ENCODE measurements at regions not wholly inside any gene's neighbourhood (a gene's known extent, or its start where the extent isn't known, plus 50 kb on each side); places are given as distances from the start of the nearest gene placed in this dataset.
"Not testable (repeated sequence)": the region's sequence is repeated elsewhere in the genome, so short reads cannot be mapped to it uniquely, and the experiment has no call there.

- DNase-seq (ENCODE audit: low spot score): no peak
- H3K36me3 ChIP-seq (ENCODE audit: control insufficient read depth in 4 of 4, insufficient read depth in 3 of 4, low read depth in 1 of 4, low read length in 3 of 4): no peaks in the 10 kb centered on the region
- TF ChIP-seq MAX (IDR thresholded peaks at IDR 0.05) (no peak), NR2F2 (IDR thresholded peaks at IDR 0.05) (no peak)
- 85% methylated on average over 2 of the region's 2 CpGs for WGBS
- H3K27me3 ChIP-seq (ENCODE audit: control insufficient read depth in 4 of 4, insufficient read depth in 4 of 4, low read length in 3 of 4): no peaks in the 10 kb centered on the region
- H3K9ac ChIP-seq (ENCODE audit: low read depth in 1 of 2, low read length in 2 of 2): no peak overlapping the region
- no peak overlapping the region for H3K4me3 ChIP-seq (ENCODE audit: low read depth in 1 of 3, low read length in 3 of 3)
- no peaks in the 10 kb centered on the region for H3K9me3 ChIP-seq (ENCODE audit: control insufficient read depth in 4 of 4, low read length in 3 of 4)
- no peaks in the 10 kb centered on the region for H3K4me1 ChIP-seq (ENCODE audit: control insufficient read depth in 4 of 4, insufficient read depth in 4 of 4, low read length in 3 of 4)
- no peak overlapping the region for H3K27ac ChIP-seq (ENCODE audit: low read depth in 1 of 2, low read length in 2 of 2)
These were observed 380.9 kb upstream of the GYPC start for GRCh38 chr2:126275098-126275497.

GRCh38 chr2:126276268-126276667, 379.7 kb upstream of the GYPC start:
- not testable (repeated sequence) for H3K9ac ChIP-seq (ENCODE audit: low read depth in 1 of 2, low read length in 2 of 2); H3K36me3 ChIP-seq (ENCODE audit: control insufficient read depth in 4 of 4, insufficient read depth in 3 of 4, low read depth in 1 of 4, low read length in 3 of 4); H3K4me1 ChIP-seq (ENCODE audit: control insufficient read depth in 4 of 4, insufficient read depth in 4 of 4, low read length in 3 of 4); DNase-seq (ENCODE audit: low spot score); H3K27me3 ChIP-seq (ENCODE audit: control insufficient read depth in 4 of 4, insufficient read depth in 4 of 4, low read length in 3 of 4); H3K9me3 ChIP-seq (ENCODE audit: control insufficient read depth in 4 of 4, low read length in 3 of 4); H3K4me3 ChIP-seq (ENCODE audit: low read depth in 1 of 3, low read length in 3 of 3); H3K27ac ChIP-seq (ENCODE audit: low read depth in 1 of 2, low read length in 2 of 2)

GRCh38 chr2:126288362-126288761, 367.6 kb upstream of the GYPC start:
- H3K9ac ChIP-seq (ENCODE audit: low read depth in 1 of 2, low read length in 2 of 2): no peak overlapping the region
- H3K36me3 ChIP-seq (ENCODE audit: control insufficient read depth in 4 of 4, insufficient read depth in 3 of 4, low read depth in 1 of 4, low read length in 3 of 4): no peaks in the 10 kb centered on the region
- H3K4me3 ChIP-seq (ENCODE audit: low read depth in 1 of 3, low read length in 3 of 3): no peak overlapping the region
- H3K4me1 ChIP-seq (ENCODE audit: control insufficient read depth in 4 of 4, insufficient read depth in 4 of 4, low read length in 3 of 4): no peaks in the 10 kb centered on the region
- no peaks in the 10 kb centered on the region for H3K9me3 ChIP-seq (ENCODE audit: control insufficient read depth in 4 of 4, low read length in 3 of 4)
- DNase-seq (ENCODE audit: low spot score): no peak
- 74% methylated on average over 1 of the region's 1 CpG for WGBS
- H3K27ac ChIP-seq (ENCODE audit: low read depth in 1 of 2, low read length in 2 of 2): no peak overlapping the region
- H3K27me3 ChIP-seq (ENCODE audit: control insufficient read depth in 4 of 4, insufficient read depth in 4 of 4, low read length in 3 of 4): no peaks in the 10 kb centered on the region
- TF ChIP-seq SP1 (IDR thresholded peaks at IDR 0.05): no peak
- TF ChIP-seq NR2F2 (IDR thresholded peaks at IDR 0.05): no peak
- TF ChIP-seq GABPA (IDR thresholded peaks at IDR 0.05 in 1 of 2, conservative IDR thresholded peaks at IDR 0.05 in 1 of 2): no peak
- no peak for TF ChIP-seq RAD21 (IDR thresholded peaks at IDR 0.05)
- TF ChIP-seq MAX (IDR thresholded peaks at IDR 0.05): no peak
- TF ChIP-seq HNF4G (IDR thresholded peaks at IDR 0.05): no peak
- TF ChIP-seq FOXA1 (IDR thresholded peaks at IDR 0.05): no peak
- TF ChIP-seq TAF1 (conservative IDR thresholded peaks at IDR 0.05): no peak
- no peak for TF ChIP-seq HNF4A (conservative IDR thresholded peaks at IDR 0.05)
- no peak for TF ChIP-seq CTCF (IDR thresholded peaks at IDR 0.05; ENCODE audit: low read depth, low read length, missing input control)
- TF ChIP-seq YY1 (IDR thresholded peaks at IDR 0.05): no peak
- TF ChIP-seq EGR1 (IDR thresholded peaks at IDR 0.05; ENCODE audit: low read depth in 2 of 2): no peak
- no peak for TF ChIP-seq FOXA2 (IDR thresholded peaks at IDR 0.05)
- TF ChIP-seq RXRA (IDR thresholded peaks at IDR 0.05): no peak
- TF ChIP-seq ZBTB33 (IDR thresholded peaks at IDR 0.05): no peak
- TF ChIP-seq ATF3 (IDR thresholded peaks at IDR 0.05): no peak
- TF ChIP-seq REST (IDR thresholded peaks at IDR 0.05): no peak
- TF ChIP-seq JUND (IDR thresholded peaks at IDR 0.05): no peak

GRCh38 chr2:126293962-126294361, 362.0 kb upstream of the GYPC start:
- H3K4me3 ChIP-seq (ENCODE audit: low read depth in 1 of 3, low read length in 3 of 3); H3K4me1 ChIP-seq (ENCODE audit: control insufficient read depth in 4 of 4, insufficient read depth in 4 of 4, low read length in 3 of 4); H3K9me3 ChIP-seq (ENCODE audit: control insufficient read depth in 4 of 4, low read length in 3 of 4); DNase-seq (ENCODE audit: low spot score); H3K27ac ChIP-seq (ENCODE audit: low read depth in 1 of 2, low read length in 2 of 2); H3K36me3 ChIP-seq (ENCODE audit: control insufficient read depth in 4 of 4, insufficient read depth in 3 of 4, low read depth in 1 of 4, low read length in 3 of 4); H3K9ac ChIP-seq (ENCODE audit: low read depth in 1 of 2, low read length in 2 of 2); H3K27me3 ChIP-seq (ENCODE audit: control insufficient read depth in 4 of 4, insufficient read depth in 4 of 4, low read length in 3 of 4): not testable (repeated sequence)
- 91% methylated on average over 1 of the region's 1 CpG for WGBS
